ENCODE measurements at regions not wholly inside any gene's neighbourhood (a gene's known extent, or its start where the extent isn't known, plus 50 kb on each side); places are given as distances from the start of the nearest gene placed in this dataset.

GRCh38 chr2:2733818-2734217 is 402.7 kb upstream of the MYT1L start:
- TF ChIP-seq CTCF (IDR thresholded peaks at IDR 0.05; ENCODE audit: low read length) (no peak), EZH2 (IDR thresholded peaks at IDR 0.05; ENCODE audit: borderline replicate concordance, low read length) (no peak)
